Left renal pelvis (tissue), 4 donors: ENCODE measurements at regions not wholly inside any gene's neighbourhood (a gene's known extent, or its start where the extent isn't known, plus 50 kb on each side); places are given as distances from the start of the nearest gene placed in this dataset.

Experiments
- DNase-seq, 4 donors: peaks; one replicate each; pipeline ENCODE4 v3.0.0-alpha.2; 2013; ENCODE audit warnings: low read depth in 4 of 4, low spot score in 3 of 4

DNA sequence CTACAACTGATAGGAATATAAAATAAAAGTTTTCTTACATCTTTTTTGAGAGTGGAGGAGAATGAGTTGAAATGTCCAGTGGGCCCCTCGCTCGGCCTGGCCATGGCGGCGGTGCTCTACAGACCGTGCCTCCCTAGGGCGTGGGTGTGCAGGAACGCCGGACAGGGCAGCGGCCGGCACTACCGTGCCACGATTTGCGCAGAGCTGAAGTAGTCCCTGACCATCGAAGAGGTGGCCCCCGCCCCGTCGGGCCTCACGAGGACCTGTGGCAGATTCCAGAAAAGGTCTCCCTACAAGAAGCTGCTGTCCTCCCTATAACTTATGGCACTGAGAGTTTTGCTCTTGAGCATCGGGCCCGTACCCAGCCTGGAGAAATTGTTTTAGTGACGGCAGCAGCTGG is 228.9 kb upstream of the ARHGAP24 start:
- no peak for DNase-seq

- no peak for DNase-seq
Observed at GRCh38 chr4:85250852-85251251, 224.1 kb upstream of the ARHGAP24 start.

GRCh38 chr4:85257817-85258370 is 217.1 kb upstream of the ARHGAP24 start:
- no peak for DNase-seq

DNA sequence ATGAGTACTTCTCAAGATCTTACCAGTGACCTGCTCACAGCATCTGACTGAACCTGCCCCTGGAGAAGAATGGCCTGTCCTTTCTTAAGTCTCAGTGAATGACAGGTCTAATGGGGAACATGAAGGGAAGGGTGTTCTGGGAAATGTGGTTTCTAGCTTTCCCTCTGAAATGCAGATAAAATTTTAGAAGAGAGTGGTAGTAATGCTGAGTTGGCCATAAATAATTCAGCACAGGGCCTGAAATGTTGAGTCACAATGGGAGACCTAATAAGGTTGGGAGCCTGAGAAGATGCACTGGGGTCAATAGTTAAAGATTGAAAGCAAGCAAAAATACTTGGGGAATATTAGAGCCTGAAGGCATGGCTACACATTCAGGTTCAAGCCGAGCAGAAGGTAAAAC is 214.9 kb upstream of the ARHGAP24 start:
- no peak for DNase-seq

DNA sequence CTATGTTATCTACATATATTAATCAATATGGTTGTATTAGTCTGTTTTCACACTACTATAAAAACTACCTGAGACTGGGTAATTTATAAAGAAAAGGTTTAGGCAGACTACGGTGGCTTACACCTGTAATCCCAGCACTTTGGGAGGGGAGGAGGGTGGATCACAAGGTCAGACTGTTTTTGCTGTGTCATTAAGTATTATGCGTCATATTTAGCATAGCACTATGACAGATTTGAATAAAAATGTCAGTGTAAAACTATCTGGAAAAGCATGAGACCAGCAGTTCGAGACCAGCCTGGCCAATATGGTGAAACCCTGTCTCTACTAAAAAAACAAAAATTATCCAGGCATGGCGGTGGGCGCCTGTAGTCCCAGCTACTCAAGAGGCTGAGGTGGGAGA is 209.7 kb upstream of the ARHGAP24 start:
- DNase-seq: no peak

- no peak for DNase-seq
Observed at GRCh38 chr4:85268188-85268587, 206.8 kb upstream of the ARHGAP24 start.

DNA sequence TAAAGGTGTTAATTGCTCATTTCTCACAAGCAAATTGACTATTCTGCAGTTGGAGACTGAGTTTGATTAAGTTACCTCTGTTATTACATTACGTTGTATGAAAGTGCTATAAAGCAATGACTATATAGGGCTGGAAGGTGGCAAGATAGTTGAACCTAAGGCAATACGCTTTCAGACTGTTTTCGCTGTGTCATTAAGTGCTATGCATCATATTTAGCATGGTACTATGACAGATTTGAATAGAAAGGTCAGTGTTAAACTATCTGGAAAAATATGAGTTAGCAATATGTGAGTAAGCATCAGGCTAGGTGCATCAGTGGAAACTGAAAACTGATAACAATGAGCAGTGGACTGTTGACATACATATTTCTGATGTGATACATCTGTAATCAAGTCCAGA is 206.0 kb upstream of the ARHGAP24 start:
- DNase-seq: no peak

DNA sequence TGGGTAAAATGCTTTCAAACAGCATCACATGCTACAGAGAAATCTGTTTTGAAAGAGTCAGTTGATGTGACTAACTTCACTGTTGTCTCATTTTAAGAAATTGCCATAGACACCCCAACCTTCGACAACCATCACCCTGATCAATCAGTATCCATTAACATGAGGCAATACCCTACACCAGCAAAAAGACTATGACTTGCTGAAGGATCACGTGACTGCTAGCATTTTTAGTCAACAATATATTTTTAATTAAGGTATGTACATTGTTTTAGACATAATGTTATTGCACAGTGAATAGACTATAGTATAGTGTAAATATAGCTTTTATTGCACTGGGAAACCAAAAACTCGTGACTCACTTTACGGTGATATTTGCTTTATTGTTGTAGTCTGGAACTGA is 200.0 kb upstream of the ARHGAP24 start:
- DNase-seq: no peak

DNA sequence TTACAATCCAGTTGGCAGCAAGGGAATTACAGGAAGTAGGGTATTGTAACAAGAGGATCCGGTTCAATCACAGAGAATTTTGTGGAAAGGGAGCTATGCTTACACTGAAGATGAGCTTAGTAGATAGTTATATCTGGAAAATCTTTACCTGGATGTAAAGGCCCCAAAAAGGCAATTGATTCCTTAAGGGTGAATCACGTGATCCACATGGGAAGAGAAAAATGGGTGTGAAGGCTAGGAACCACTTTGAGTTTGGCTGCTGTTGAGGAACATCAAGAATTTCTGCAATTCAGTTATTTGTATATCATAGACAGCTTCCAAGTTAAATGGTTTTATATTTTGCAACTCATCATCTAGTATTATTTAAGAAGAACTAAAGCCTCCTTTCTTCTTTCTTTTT is 194.0 kb upstream of the ARHGAP24 start:
- DNase-seq: no peak

DNA sequence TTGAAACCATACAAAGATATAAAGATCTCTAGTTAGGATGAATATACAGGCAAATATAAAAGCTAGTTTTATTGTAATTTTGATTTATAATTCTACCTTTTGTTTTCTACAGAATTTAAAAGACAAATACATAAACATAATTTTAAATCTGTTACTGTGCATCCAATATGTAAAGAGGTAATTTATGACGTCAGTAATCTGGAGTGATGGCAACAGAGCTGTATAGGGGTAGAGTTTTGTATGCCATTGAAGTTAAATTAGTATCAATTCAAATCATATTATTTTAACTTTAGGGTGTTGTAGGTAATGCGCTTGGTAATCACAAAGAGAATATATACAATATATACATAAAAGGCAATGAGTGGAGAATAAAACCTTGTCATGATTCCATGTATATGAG is 183.7 kb upstream of the ARHGAP24 start:
- no peak for DNase-seq

- DNase-seq: no peak
Observed at GRCh38 chr4:85298037-85298436, 176.9 kb upstream of the ARHGAP24 start.

GRCh38 chr4:85302193-85302736 is 172.7 kb upstream of the ARHGAP24 start:
- DNase-seq: no peak

DNA sequence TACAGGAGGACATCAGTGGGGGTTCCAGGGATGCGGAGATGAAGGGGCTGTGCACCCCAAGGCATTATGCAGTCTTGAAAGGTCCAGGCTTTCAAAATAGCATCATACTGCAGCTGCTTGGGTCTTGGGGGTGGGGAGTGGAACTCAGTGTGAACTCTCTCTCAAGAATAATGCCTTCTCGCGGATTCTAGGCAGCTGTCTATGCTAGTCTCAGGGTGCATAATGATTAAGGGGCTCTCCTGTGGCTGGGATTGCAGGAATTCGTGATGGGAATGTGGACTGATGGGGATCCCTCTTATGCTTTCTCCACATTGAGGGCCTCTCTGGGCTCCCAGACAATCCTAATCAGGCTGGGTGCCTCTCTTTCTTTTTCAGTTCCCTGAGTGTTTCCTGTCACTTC is 172.2 kb upstream of the ARHGAP24 start:
- DNase-seq: no peak

DNA sequence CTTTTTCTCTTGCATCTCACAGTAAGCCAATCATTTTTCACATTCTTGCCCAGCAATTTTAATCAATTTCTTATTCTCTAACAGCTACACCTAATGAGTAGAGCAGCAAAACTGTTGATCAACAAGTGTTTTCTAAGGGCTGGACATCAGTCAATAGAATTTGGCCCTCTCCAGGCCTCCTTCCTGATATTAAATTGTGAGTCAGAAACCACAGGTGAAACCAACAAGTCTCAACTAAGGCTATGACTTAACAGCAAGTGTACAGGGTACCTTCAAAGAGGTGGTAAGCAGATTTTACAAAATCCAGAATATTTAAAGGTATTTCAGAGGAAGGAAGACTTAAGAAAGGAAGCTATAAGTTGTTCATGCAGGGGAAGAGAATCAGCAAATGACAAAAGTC is 156.5 kb upstream of the ARHGAP24 start:
- no peak for DNase-seq

DNA sequence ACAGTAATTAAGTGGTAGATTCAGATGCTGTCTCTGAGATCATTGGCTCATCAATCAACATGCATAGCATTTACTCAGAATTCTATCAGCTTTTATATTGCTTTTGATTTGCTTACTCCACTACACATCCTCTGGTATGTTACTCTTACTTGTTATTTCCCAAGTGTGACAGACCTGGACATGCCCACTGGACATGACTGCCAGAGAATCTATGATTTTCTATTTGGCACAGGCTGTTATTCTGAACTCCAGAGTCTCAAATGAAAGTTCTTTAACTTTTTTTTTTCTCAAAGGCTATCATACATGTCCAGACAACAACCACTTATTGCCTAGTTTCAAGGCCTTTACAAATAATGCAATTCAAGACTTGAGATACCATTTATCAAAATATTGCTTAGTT is 116.1 kb upstream of the ARHGAP24 start:
- no peak for DNase-seq

DNA sequence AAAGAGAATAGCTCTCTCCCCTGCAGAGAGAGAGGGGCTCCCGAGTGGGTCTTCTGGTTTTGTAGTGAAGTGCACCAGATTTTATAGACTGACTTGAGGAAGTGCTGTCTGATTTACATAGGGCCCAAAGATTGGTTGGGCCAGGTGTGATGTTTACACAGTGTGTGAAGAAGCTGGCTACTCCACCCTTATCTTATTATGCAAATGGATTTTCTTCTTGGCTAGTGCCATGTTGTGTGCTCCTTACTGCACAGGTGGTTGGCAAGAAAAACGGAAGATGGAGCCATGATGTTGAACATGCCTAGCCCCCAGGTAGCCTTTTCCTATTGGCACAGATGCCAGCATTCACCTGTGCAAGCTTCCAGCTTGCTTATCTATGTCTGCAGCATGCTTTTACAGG is 112.4 kb upstream of the ARHGAP24 start:
- no peak for DNase-seq

GRCh38 chr4:85367815-85368214 is 107.1 kb upstream of the ARHGAP24 start:
- DNase-seq: no peak

DNA sequence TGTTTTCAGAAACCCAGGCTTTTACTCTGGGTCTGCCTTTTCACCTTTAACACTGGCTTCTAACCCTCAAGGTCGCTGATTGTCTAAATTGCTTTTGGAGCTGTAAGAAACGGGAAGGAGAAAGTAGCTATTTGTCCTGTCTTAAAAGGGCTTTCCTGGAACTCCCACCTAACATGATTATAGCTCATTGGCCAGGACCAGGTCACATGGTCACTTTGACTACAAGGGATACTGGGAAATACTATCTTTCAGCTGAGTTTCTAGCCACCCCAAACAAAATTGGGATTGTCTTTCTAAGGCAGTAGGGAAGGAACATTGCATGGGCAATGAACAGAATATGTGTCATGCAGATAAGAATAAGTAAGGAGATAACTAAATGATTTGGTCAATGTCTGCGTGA is 106.7 kb upstream of the ARHGAP24 start:
- DNase-seq: no peak

DNA sequence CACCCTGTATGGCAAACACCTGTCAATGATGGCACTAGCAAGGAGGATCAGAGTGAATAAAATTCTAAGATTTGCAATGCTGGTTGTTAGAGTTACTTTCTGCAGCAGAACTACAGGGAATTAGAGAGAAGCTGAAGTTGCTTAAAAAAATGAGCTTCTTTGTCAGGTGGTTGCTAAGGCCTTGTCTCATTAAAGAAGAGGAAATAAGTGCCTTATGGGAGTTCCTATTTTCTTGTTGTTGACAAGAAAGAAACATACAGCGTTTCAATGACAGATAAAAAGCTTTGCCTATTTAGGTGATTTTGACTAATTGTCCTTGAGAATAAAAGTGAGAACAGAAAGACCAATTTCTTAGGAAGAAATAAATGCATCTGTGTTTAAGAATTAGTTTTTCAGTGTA is 106.0 kb upstream of the ARHGAP24 start:
- no peak for DNase-seq

GRCh38 chr4:85369703-85370380 is 105.1 kb upstream of the ARHGAP24 start:
- DNase-seq: no peak

DNA sequence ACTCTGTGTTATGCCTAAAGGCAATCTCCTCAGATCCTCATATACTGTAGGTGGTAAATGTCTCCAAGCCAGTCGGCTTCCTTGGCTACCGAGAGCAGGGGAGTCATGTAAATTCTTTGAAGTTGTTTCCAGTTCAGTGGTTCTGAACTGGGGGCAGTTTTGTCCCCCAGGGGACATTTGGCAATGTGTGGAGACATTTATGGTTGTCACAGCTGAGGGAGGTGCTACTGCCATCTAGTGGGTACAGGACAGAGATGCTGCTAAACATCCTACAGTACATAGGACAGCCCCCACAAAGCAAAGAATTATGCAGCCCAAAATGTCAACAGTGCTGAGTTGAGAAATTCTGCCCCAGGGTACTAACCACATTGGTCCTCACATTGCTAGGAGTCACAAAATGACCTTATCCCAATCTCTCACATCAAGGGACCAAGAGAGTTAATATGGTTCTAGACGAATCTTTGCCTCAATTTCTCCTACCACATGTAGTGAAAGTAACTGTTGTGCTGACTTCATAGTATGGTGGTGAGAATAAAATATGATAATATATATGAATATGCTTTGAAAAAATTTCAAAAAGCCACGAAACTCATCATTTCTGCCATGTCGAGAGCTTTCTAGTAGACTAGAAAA is 104.4 kb upstream of the ARHGAP24 start:
- peak in 1 of 4 donors; percentile 12 for DNase-seq

- no peak for DNase-seq
Observed at GRCh38 chr4:85372966-85373365, 102.0 kb upstream of the ARHGAP24 start.
